ENCODE measurements at regions not wholly inside any gene's neighbourhood (a gene's known extent, or its start where the extent isn't known, plus 50 kb on each side); places are given as distances from the start of the nearest gene placed in this dataset.

DNA sequence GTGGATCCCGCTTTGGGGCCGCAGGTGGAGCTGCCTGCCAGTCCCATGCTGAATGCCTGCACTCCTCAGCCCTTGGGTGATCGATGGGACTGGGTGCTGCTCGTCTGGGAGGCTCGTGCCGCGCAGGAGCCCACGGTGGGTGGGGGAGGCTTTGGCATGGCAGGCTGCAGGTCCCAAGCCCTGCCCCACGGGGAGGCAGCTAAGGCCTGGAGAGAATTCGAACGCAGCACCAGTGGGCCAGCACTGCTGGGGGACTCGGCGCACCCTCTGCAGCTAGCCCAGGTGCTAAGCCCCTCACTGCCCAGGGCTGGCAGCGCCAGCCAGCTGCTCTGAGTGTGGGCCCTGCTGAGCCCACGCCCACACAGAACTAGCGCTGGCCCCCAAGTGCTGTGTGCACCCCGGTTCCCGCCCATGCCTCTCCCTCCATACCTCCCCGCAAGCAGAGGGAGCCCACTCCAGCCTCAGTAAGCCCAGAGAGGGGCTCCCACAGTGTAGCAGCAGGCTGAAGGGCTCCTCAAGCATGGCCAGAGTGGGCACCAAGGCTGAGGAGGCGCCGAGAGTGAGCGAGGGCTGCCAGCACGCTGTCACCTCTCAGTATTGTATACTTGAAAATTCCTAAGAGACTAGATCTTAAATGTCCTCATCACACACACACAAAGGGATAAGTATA is 1654.2 kb upstream of the SLC39A10 start:
- ChIA-PET POLR2A (no interaction called here), CTCF (interaction anchor here (1.2 kb wide), 1 partner anchor 46 kb away, joined by 3 read pairs; no protein-coding TSS in a partner anchor)
- H3K27ac ChIP-seq (ENCODE audit: low read depth, low read length): no peak overlapping the region
- no peaks in the 10 kb centered on the region for H3K27me3 ChIP-seq (ENCODE audit: insufficient read depth, low read length, poor library complexity, severe bottlenecking)
- H3K4me3 ChIP-seq (ENCODE audit: low read length): no peak overlapping the region
- Mint-ChIP-seq H3K4me1 (no peaks in the 10 kb centered on the region), H3K4me3 (no peak overlapping the region), H3K9me3 (peaks cover 0 to 5% (median 0%) of the 10 kb centered on the region in 5 donors), H3K36me3 (no peaks in the 10 kb centered on the region), H3K27ac (no peak overlapping the region), H3K27me3 (no peaks in the 10 kb centered on the region)
- peak in 1 of 5 donors; percentile 30 for DNase-seq
- no peaks in the 10 kb centered on the region for H3K36me3 ChIP-seq (ENCODE audit: insufficient read depth, low read length)
- H3K9me3 ChIP-seq (ENCODE audit: low read length): no peaks in the 10 kb centered on the region
- no peaks in the 10 kb centered on the region for H3K4me1 ChIP-seq (ENCODE audit: insufficient read depth, low read length)

GRCh38 chr2:193990868-193991267 is 1666.2 kb upstream of the SLC39A10 start:
- no peaks in the 10 kb centered on the region for H3K36me3 Mint-ChIP-seq
- ChIA-PET CTCF (no interaction called here), POLR2A (no interaction called here)
- H3K9me3 Mint-ChIP-seq: peaks cover 0 to 8% (median 0%) of the 10 kb centered on the region in 5 donors
- Histone ChIP-seq H3K27me3 (ENCODE audit: insufficient read depth, low read length, poor library complexity, severe bottlenecking) (no peaks in the 10 kb centered on the region), H3K36me3 (ENCODE audit: insufficient read depth, low read length) (no peaks in the 10 kb centered on the region), H3K4me3 (ENCODE audit: low read length) (no peak overlapping the region), H3K9me3 (ENCODE audit: low read length) (no peaks in the 10 kb centered on the region), H3K4me1 (ENCODE audit: insufficient read depth, low read length) (no peaks in the 10 kb centered on the region), H3K27ac (ENCODE audit: low read depth, low read length) (no peak overlapping the region)
- no peak for DNase-seq
- no peak overlapping the region for H3K4me3 Mint-ChIP-seq
- no peak overlapping the region for H3K27ac Mint-ChIP-seq
- H3K27me3 Mint-ChIP-seq: no peaks in the 10 kb centered on the region
- H3K4me1 Mint-ChIP-seq: no peaks in the 10 kb centered on the region

GRCh38 chr2:193989645-193990044 is 1667.4 kb upstream of the SLC39A10 start:
- CTCF ChIA-PET: no interaction called here

GRCh38 chr2:193988784-193989183 is 1668.2 kb upstream of the SLC39A10 start:
- no peaks in the 10 kb centered on the region for H3K36me3 Mint-ChIP-seq

More at GRCh38 chr2:193989645-193990044, 1667.4 kb upstream of the SLC39A10 start:
- POLR2A ChIA-PET: no interaction called here
- Mint-ChIP-seq H3K9me3 (peaks cover 0 to 3% (median 0%) of the 10 kb centered on the region in 5 donors), H3K36me3 (no peaks in the 10 kb centered on the region), H3K4me3 (no peak overlapping the region), H3K4me1 (no peaks in the 10 kb centered on the region), H3K27ac (no peak overlapping the region), H3K27me3 (no peaks in the 10 kb centered on the region)
- H3K4me1 ChIP-seq (ENCODE audit: insufficient read depth, low read length): no peaks in the 10 kb centered on the region
- H3K27ac ChIP-seq (ENCODE audit: low read depth, low read length): no peak overlapping the region
- no peaks in the 10 kb centered on the region for H3K9me3 ChIP-seq (ENCODE audit: low read length)
- H3K36me3 ChIP-seq (ENCODE audit: insufficient read depth, low read length): no peaks in the 10 kb centered on the region
- DNase-seq: no peak
- no peaks in the 10 kb centered on the region for H3K27me3 ChIP-seq (ENCODE audit: insufficient read depth, low read length, poor library complexity, severe bottlenecking)
- no peak overlapping the region for H3K4me3 ChIP-seq (ENCODE audit: low read length)

DNA sequence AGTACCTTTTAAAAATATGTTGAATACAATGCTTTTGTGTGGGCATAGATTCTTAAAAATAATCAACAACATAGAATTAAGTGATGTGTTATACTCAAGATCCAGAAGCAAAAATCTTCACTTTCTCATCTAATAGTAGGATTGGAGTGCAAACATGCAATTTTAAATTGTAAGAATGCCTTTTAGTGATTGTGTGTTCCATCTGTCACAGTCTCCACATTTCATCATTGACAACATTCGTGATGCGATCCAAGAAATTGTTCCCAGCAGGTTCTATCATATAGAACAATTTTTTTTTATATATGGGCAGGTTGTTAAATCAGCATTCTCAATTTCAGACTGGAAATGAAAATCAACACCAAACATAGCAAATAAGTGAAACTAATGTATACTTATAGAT is 1671.8 kb upstream of the SLC39A10 start:
- ChIA-PET POLR2A (no interaction called here), CTCF (no interaction called here)
- H3K9me3 Mint-ChIP-seq: peaks cover 0 to 9% (median 0%) of the 10 kb centered on the region in 5 donors
- no peaks in the 10 kb centered on the region for H3K36me3 ChIP-seq (ENCODE audit: insufficient read depth, low read length)
- H3K4me1 ChIP-seq (ENCODE audit: insufficient read depth, low read length): no peaks in the 10 kb centered on the region
- DNase-seq: no peak
- H3K4me1 Mint-ChIP-seq: no peaks in the 10 kb centered on the region
- H3K27me3 ChIP-seq (ENCODE audit: insufficient read depth, low read length, poor library complexity, severe bottlenecking): no peaks in the 10 kb centered on the region
- no peak overlapping the region for H3K27ac Mint-ChIP-seq
- H3K36me3 Mint-ChIP-seq: no peaks in the 10 kb centered on the region
- no peaks in the 10 kb centered on the region for H3K9me3 ChIP-seq (ENCODE audit: low read length)
- H3K4me3 Mint-ChIP-seq: no peak overlapping the region
- H3K4me3 ChIP-seq (ENCODE audit: low read length): no peak overlapping the region
- no peak overlapping the region for H3K27ac ChIP-seq (ENCODE audit: low read depth, low read length)
- no peaks in the 10 kb centered on the region for H3K27me3 Mint-ChIP-seq

More at GRCh38 chr2:193988784-193989183, 1668.2 kb upstream of the SLC39A10 start:
- no peak overlapping the region for H3K4me3 Mint-ChIP-seq
- no peaks in the 10 kb centered on the region for H3K4me1 ChIP-seq (ENCODE audit: insufficient read depth, low read length)
- no peaks in the 10 kb centered on the region for H3K36me3 ChIP-seq (ENCODE audit: insufficient read depth, low read length)
- H3K27ac Mint-ChIP-seq: no peak overlapping the region
- H3K4me1 Mint-ChIP-seq: no peaks in the 10 kb centered on the region
- peaks cover 0 to 3% (median 0%) of the 10 kb centered on the region in 5 donors for H3K9me3 Mint-ChIP-seq
- H3K4me3 ChIP-seq (ENCODE audit: low read length): no peak overlapping the region
- ChIA-PET CTCF (no interaction called here), POLR2A (no interaction called here)
- no peak for DNase-seq
- no peaks in the 10 kb centered on the region for H3K9me3 ChIP-seq (ENCODE audit: low read length)
- H3K27me3 ChIP-seq (ENCODE audit: insufficient read depth, low read length, poor library complexity, severe bottlenecking): no peaks in the 10 kb centered on the region
- no peak overlapping the region for H3K27ac ChIP-seq (ENCODE audit: low read depth, low read length)
- no peaks in the 10 kb centered on the region for H3K27me3 Mint-ChIP-seq

DNA sequence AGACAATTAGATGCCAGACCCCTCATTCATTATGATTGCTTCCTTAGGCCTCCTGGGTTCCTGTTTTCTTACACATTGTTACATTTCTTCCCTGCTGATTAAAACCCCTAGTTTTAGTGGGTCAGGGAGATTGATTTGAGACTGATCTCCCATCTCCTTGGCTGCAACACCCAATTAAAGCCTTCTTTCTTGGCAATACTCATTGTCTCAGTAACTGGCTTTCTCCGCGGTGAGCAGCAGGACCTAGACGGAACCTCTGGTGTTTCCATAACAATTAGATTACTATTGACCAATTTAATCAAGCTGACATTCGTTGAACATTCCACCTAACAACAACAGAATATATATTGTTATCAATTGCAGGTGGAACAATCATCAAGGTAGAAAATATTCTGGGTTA is 1676.4 kb upstream of the SLC39A10 start:
- no peak overlapping the region for H3K27ac Mint-ChIP-seq
- ChIA-PET POLR2A (no interaction called here), CTCF (no interaction called here)
- H3K4me3 Mint-ChIP-seq: no peak overlapping the region
- no peaks in the 10 kb centered on the region for H3K36me3 Mint-ChIP-seq
- no peak overlapping the region for H3K4me3 ChIP-seq (ENCODE audit: low read length)
- H3K36me3 ChIP-seq (ENCODE audit: insufficient read depth, low read length): no peaks in the 10 kb centered on the region
- H3K27me3 ChIP-seq (ENCODE audit: insufficient read depth, low read length, poor library complexity, severe bottlenecking): no peaks in the 10 kb centered on the region
- H3K4me1 Mint-ChIP-seq: no peaks in the 10 kb centered on the region
- H3K27me3 Mint-ChIP-seq: no peaks in the 10 kb centered on the region
- H3K9me3 ChIP-seq (ENCODE audit: low read length): no peaks in the 10 kb centered on the region
- DNase-seq: no peak
- no peak overlapping the region for H3K27ac ChIP-seq (ENCODE audit: low read depth, low read length)
- H3K4me1 ChIP-seq (ENCODE audit: insufficient read depth, low read length): no peaks in the 10 kb centered on the region
- H3K9me3 Mint-ChIP-seq: peaks cover 2 to 14% (median 8%) of the 10 kb centered on the region in 5 donors

DNA sequence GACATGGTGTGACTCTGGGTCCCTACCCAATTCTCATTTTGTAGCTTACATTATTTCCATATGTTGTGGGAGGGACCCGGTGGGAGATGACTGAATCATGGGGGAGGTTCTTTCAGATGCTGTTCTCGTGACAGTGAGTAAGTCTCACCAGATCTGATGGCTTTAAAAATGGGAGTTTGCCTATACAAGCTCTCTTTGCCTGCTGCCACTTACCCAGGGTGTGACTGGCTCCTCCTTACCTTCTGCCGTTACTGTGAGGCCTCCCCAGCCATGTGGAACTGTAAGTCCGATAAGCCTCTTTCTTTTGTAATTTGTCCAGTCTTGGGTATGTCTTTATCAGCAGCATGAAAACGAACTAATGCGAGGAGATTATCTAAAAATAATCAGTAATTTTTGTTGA is 1683.2 kb upstream of the SLC39A10 start:
- POLR2A ChIA-PET: no interaction called here
- Mint-ChIP-seq H3K27ac (no peak overlapping the region), H3K4me3 (no peak overlapping the region), H3K36me3 (no peaks in the 10 kb centered on the region), H3K9me3 (peaks cover 2 to 14% (median 8%) of the 10 kb centered on the region in 5 donors), H3K4me1 (no peaks in the 10 kb centered on the region), H3K27me3 (no peaks in the 10 kb centered on the region)
- H3K4me3 ChIP-seq (ENCODE audit: low read length): no peak overlapping the region
- no peaks in the 10 kb centered on the region for H3K27me3 ChIP-seq (ENCODE audit: insufficient read depth, low read length, poor library complexity, severe bottlenecking)
- CTCF ChIA-PET: no interaction called here
- no peaks in the 10 kb centered on the region for H3K36me3 ChIP-seq (ENCODE audit: insufficient read depth, low read length)
- H3K4me1 ChIP-seq (ENCODE audit: insufficient read depth, low read length): no peaks in the 10 kb centered on the region
- no peak for DNase-seq
- H3K9me3 ChIP-seq (ENCODE audit: low read length): no peaks in the 10 kb centered on the region
- no peak overlapping the region for H3K27ac ChIP-seq (ENCODE audit: low read depth, low read length)

GRCh38 chr2:193966590-193966989 is 1690.4 kb upstream of the SLC39A10 start:
- H3K4me3 Mint-ChIP-seq: no peak overlapping the region
- H3K4me3 ChIP-seq (ENCODE audit: low read length): no peak overlapping the region
- H3K36me3 ChIP-seq (ENCODE audit: insufficient read depth, low read length): no peaks in the 10 kb centered on the region
- no peak overlapping the region for H3K27ac ChIP-seq (ENCODE audit: low read depth, low read length)
- H3K27me3 ChIP-seq (ENCODE audit: insufficient read depth, low read length, poor library complexity, severe bottlenecking): no peaks in the 10 kb centered on the region
- ChIA-PET CTCF (no interaction called here), POLR2A (no interaction called here)
- H3K27me3 Mint-ChIP-seq: no peaks in the 10 kb centered on the region
- no peaks in the 10 kb centered on the region for H3K9me3 ChIP-seq (ENCODE audit: low read length)
- no peak overlapping the region for H3K27ac Mint-ChIP-seq
- peaks cover 0 to 18% (median 2%) of the 10 kb centered on the region in 5 donors for H3K9me3 Mint-ChIP-seq
- no peaks in the 10 kb centered on the region for H3K4me1 ChIP-seq (ENCODE audit: insufficient read depth, low read length)
- DNase-seq: no peak
- H3K4me1 Mint-ChIP-seq: no peaks in the 10 kb centered on the region
- no peaks in the 10 kb centered on the region for H3K36me3 Mint-ChIP-seq
